ENCODE measurements at regions not wholly inside any gene's neighbourhood (a gene's known extent, or its start where the extent isn't known, plus 50 kb on each side); places are given as distances from the start of the nearest gene placed in this dataset.

DNA sequence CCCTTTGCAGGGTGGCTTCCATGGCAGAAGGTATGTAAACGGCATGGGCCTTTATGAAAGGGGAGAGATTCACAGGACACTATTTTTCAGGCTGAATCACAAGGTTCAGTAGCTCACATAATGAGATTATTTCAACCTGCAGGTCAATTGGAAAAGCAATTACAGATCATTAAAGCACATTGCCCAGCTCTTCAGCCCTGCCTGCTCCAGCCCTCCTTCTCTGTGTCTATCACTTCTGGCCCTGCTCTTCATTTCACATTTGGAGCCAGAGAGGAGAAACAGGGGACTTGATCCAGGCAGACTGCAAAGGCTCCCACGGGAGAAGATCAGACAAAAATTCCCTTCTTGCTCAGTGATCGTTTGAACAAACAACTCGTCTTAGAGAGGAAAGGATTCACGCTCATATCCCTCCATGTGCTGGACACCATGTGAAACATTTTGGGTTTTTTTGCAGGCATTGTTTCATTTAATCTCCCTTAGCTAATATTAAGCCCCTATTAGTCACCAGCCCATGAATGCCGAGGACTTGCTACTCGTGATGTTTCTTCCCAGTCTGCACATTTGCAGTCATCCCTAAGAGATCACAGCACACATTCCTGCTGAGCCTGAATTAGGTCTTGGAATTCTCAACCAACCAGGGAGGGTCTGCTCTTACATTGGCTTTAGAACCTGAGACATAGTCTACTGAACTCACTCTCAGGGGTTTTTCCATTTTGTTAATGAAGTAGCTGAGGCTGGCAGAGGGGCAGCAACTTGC is 443.9 kb upstream of the CCL2 start:
- Histone ChIP-seq H3K4me1 (ENCODE audit: low read length) (peaks cover 10% of the 10 kb centered on the region; the same call in 1 of the 2 replicates), H3K9me3 (ENCODE audit: insufficient read depth, low read length) (no peaks in the 10 kb centered on the region), H3K36me3 (replicated peaks; ENCODE audit: low read depth, low read length) (no peaks in the 10 kb centered on the region), H3K27me3 (ENCODE audit: low read depth, low read length) (peaks cover 69% of the 10 kb centered on the region), H4K20me1 (ENCODE audit: insufficient read depth, low read length) (no peaks in the 10 kb centered on the region; the same call in 1 of the 2 replicates), H2AFZ (ENCODE audit: low read depth, low read length) (no peak overlapping the region), H3K4me2 (ENCODE audit: low read length) (no peak overlapping the region), H3K27ac (ENCODE audit: low read length) (no peak overlapping the region), H3K79me2 (ENCODE audit: low read length) (no peaks in the 10 kb centered on the region), H3K4me3 (ENCODE audit: low read length) (no peak overlapping the region), H3K9ac (ENCODE audit: low read length) (no peak overlapping the region)
- TF ChIP-seq EZH2phosphoT487 (IDR thresholded peaks at IDR 0.05; ENCODE audit: low read depth) = no peak
- TF ChIP-seq, protein P1, sequence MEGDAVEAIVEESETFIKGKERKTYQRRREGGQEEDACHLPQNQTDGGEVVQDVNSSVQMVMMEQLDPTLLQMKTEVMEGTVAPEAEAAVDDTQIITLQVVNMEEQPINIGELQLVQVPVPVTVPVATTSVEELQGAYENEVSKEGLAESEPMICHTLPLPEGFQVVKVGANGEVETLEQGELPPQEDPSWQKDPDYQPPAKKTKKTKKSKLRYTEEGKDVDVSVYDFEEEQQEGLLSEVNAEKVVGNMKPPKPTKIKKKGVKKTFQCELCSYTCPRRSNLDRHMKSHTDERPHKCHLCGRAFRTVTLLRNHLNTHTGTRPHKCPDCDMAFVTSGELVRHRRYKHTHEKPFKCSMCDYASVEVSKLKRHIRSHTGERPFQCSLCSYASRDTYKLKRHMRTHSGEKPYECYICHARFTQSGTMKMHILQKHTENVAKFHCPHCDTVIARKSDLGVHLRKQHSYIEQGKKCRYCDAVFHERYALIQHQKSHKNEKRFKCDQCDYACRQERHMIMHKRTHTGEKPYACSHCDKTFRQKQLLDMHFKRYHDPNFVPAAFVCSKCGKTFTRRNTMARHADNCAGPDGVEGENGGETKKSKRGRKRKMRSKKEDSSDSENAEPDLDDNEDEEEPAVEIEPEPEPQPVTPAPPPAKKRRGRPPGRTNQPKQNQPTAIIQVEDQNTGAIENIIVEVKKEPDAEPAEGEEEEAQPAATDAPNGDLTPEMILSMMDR (IDR thresholded peaks at IDR 0.05; ENCODE audit: low read depth, low read length) = no peak

DNA sequence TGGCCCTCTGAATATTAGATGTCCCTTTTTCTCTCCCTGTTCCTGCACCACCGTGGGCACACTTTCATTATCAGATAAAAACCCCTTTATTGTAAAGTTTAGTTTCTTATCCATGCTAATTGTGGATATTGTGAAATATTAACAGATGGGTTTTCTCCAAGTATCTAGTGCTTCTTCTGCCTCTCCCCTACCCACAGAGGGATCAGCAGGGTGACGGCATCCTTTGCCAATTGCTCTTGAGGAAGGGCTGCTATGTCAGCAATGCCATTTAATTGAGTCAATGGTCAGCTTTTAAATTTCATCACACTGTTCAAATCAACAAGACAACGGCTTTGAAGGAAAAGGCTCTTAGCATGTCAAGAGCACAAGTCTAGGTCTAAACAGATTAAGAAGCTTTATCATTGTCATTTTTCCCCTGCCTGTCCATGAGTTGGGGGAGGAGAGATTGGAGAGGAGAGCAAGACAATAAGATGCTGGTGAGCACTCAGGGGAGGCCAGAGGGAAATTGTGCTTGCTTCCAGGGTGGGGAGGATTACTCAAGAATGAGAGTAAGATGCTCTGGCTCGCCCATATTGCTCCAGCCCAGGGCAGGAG is 443.0 kb upstream of the CCL2 start:
- Histone ChIP-seq H2AFZ (ENCODE audit: low read depth, low read length) (no peak overlapping the region), H4K20me1 (ENCODE audit: insufficient read depth, low read length) (no peaks in the 10 kb centered on the region; the same call in 1 of the 2 replicates), H3K4me3 (ENCODE audit: low read length) (no peak overlapping the region), H3K27me3 (ENCODE audit: low read depth, low read length) (peaks cover 72% of the 10 kb centered on the region), H3K4me2 (ENCODE audit: low read length) (no peak overlapping the region), H3K27ac (ENCODE audit: low read length) (no peak overlapping the region), H3K36me3 (replicated peaks; ENCODE audit: low read depth, low read length) (no peaks in the 10 kb centered on the region), H3K4me1 (ENCODE audit: low read length) (peaks cover 10% of the 10 kb centered on the region; the same call in 1 of the 2 replicates), H3K9me3 (ENCODE audit: insufficient read depth, low read length) (no peaks in the 10 kb centered on the region), H3K79me2 (ENCODE audit: low read length) (no peaks in the 10 kb centered on the region), H3K9ac (ENCODE audit: low read length) (no peak overlapping the region)
- TF ChIP-seq, protein P1 (IDR thresholded peaks at IDR 0.05; ENCODE audit: low read depth, low read length) = no peak
- TF ChIP-seq EZH2phosphoT487 (IDR thresholded peaks at IDR 0.05; ENCODE audit: low read depth) = no peak

DNA sequence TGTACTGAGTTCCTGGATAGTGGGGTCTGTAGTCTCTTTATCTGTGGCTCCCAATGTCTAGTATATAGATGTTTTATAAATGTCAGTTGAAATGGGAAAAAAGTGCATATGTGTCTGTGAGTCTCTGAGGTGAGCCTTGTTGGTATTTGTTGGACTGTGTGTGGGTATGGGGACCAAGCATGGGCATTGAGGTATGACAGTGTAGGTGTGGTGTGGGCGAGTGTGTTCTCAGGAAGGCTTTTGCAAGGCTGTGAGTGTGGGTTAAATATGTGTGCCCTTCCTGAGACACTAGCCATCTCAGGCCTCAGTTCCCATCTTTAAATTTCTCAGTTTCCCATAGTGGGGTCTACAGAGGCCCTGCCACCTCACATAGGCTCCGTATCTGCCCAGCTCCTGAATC is 440.2 kb upstream of the CCL2 start:
- Histone ChIP-seq H3K9ac (ENCODE audit: low read length) (no peak overlapping the region), H3K27ac (ENCODE audit: low read length) (no peak overlapping the region), H3K79me2 (ENCODE audit: low read length) (no peaks in the 10 kb centered on the region), H3K4me1 (ENCODE audit: low read length) (peaks cover 20% of the 10 kb centered on the region), H3K4me2 (ENCODE audit: low read length) (no peak overlapping the region), H4K20me1 (ENCODE audit: insufficient read depth, low read length) (peaks cover 16% of the 10 kb centered on the region; the same call in 1 of the 2 replicates), H3K9me3 (ENCODE audit: insufficient read depth, low read length) (no peaks in the 10 kb centered on the region), H3K36me3 (replicated peaks; ENCODE audit: low read depth, low read length) (no peaks in the 10 kb centered on the region), H2AFZ (ENCODE audit: low read depth, low read length) (no peak overlapping the region), H3K4me3 (ENCODE audit: low read length) (no peak overlapping the region), H3K27me3 (ENCODE audit: low read depth, low read length) (peaks cover 81% of the 10 kb centered on the region)
- TF ChIP-seq, protein P1 (IDR thresholded peaks at IDR 0.05; ENCODE audit: low read depth, low read length) = no peak
- TF ChIP-seq EZH2phosphoT487 (IDR thresholded peaks at IDR 0.05; ENCODE audit: low read depth) = no peak

DNA sequence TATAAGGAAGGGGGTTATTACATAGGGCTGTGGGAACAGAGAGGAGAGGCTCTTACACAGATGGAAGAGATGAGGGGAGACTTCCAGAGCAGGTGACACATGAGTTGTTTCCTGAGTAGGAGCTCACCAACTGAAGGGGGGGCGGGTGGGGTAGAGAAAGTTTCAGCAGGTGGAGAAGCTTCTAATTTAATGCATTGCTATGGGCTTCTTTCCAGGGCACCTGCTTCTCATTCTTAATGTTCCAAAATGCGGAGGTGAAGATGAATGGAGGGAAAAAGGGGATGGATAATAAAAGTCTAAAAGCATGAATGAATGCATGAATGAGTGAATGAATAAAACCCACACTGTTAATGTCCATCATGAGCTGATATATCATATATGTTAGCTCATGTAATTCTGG is 439.0 kb upstream of the CCL2 start:
- H3K36me3 ChIP-seq (replicated peaks; ENCODE audit: low read depth, low read length) = no peaks in the 10 kb centered on the region
- H3K4me2 ChIP-seq (ENCODE audit: low read length) = no peak overlapping the region
- no peak for TF ChIP-seq EZH2phosphoT487 (IDR thresholded peaks at IDR 0.05; ENCODE audit: low read depth)
- TF ChIP-seq, protein P1 (IDR thresholded peaks at IDR 0.05; ENCODE audit: low read depth, low read length) = no peak
- peaks cover 75% of the 10 kb centered on the region for H3K27me3 ChIP-seq (ENCODE audit: low read depth, low read length)
- no peak overlapping the region for H3K9ac ChIP-seq (ENCODE audit: low read length)
- peaks cover 10% of the 10 kb centered on the region for H3K4me1 ChIP-seq (ENCODE audit: low read length)
- H3K4me3 ChIP-seq (ENCODE audit: low read length) = no peak overlapping the region
- no peaks in the 10 kb centered on the region for H3K9me3 ChIP-seq (ENCODE audit: insufficient read depth, low read length)
- no peak overlapping the region for H2AFZ ChIP-seq (ENCODE audit: low read depth, low read length)
- H3K27ac ChIP-seq (ENCODE audit: low read length) = no peak overlapping the region
- H4K20me1 ChIP-seq (ENCODE audit: insufficient read depth, low read length) = 0 out of 2 replicates have a peak, but pooled peaks cover 16% of the 10 kb centered on the region
- no peaks in the 10 kb centered on the region for H3K79me2 ChIP-seq (ENCODE audit: low read length)

Measured in OCI-LY3 (cell line).